Osteocyte (in vitro differentiated cells): ENCODE measurements at regions not wholly inside any gene's neighbourhood (a gene's known extent, or its start where the extent isn't known, plus 50 kb on each side); places are given as distances from the start of the nearest gene placed in this dataset.

Experiments
- DNase-seq: peaks from one replicate; pipeline ENCODE4 v3.0.0; 2021; ENCODE audit warnings: mixed read lengths; ENCODE audit not compliant: unreplicated experiment; ENCODE audit errors: extremely low spot score
- H3K27ac Mint-ChIP-seq: one replicate; pipeline ENCODE4 v1.8.0; 2021; ENCODE audit warnings: mild to moderate bottlenecking, mixed read lengths; ENCODE audit not compliant: unreplicated experiment
- H3K27me3 Mint-ChIP-seq: one replicate; pipeline ENCODE4 v1.8.0; 2021; ENCODE audit warnings: mixed read lengths; ENCODE audit not compliant: unreplicated experiment
- H3K36me3 Mint-ChIP-seq: one replicate; pipeline ENCODE4 v1.8.0; 2021; ENCODE audit warnings: mixed read lengths; ENCODE audit not compliant: unreplicated experiment
- H3K4me1 Mint-ChIP-seq: one replicate; pipeline ENCODE4 v1.8.0; 2021; ENCODE audit warnings: mixed read lengths; ENCODE audit not compliant: unreplicated experiment
- H3K4me3 Mint-ChIP-seq: one replicate; pipeline ENCODE4 v1.8.0; 2021; ENCODE audit warnings: mild to moderate bottlenecking, moderate library complexity, mixed read lengths; ENCODE audit not compliant: unreplicated experiment
- H3K9me3 Mint-ChIP-seq: one replicate; pipeline ENCODE4 v1.8.0; 2021; ENCODE audit warnings: mixed read lengths; ENCODE audit not compliant: unreplicated experiment
- TF ChIP-seq, protein P1 (sequence below): fragments of 200-600 bp; sonication (generic); IDR thresholded peaks from 2 replicates; pipeline ENCODE4 v1.5.0; 2021; ENCODE audit warnings: antibody characterized with exemption, mild to moderate bottlenecking, moderate library complexity

DNA sequence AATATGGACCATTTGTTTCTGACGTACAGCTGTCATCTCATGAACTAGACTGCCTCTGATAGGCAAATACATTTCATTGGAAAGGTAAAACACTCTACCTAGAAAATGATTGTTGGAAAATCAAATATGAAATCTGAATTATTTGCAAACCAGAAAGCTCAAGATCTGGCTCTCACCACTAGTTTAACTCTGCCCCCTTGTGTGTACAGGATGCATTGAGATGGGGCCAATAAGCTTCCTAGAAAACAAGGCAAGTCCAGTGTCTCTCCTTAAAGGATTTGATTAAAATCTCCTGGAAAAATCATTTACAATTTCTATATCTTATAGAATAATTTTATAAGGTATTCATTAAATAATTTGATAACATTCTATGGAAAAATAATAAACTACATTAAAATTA, 311.9 kb upstream of the ANKH start:
- Mint-ChIP-seq H3K9me3 (peaks cover 7% of the 10 kb centered on the region), H3K36me3 (no peaks in the 10 kb centered on the region), H3K27ac (no peak overlapping the region), H3K4me3 (no peak overlapping the region), H3K4me1 (no peaks in the 10 kb centered on the region), H3K27me3 (peaks cover 52% of the 10 kb centered on the region)
- TF ChIP-seq, protein P1, sequence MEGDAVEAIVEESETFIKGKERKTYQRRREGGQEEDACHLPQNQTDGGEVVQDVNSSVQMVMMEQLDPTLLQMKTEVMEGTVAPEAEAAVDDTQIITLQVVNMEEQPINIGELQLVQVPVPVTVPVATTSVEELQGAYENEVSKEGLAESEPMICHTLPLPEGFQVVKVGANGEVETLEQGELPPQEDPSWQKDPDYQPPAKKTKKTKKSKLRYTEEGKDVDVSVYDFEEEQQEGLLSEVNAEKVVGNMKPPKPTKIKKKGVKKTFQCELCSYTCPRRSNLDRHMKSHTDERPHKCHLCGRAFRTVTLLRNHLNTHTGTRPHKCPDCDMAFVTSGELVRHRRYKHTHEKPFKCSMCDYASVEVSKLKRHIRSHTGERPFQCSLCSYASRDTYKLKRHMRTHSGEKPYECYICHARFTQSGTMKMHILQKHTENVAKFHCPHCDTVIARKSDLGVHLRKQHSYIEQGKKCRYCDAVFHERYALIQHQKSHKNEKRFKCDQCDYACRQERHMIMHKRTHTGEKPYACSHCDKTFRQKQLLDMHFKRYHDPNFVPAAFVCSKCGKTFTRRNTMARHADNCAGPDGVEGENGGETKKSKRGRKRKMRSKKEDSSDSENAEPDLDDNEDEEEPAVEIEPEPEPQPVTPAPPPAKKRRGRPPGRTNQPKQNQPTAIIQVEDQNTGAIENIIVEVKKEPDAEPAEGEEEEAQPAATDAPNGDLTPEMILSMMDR: peak; percentile 25
- no peak for DNase-seq

DNA sequence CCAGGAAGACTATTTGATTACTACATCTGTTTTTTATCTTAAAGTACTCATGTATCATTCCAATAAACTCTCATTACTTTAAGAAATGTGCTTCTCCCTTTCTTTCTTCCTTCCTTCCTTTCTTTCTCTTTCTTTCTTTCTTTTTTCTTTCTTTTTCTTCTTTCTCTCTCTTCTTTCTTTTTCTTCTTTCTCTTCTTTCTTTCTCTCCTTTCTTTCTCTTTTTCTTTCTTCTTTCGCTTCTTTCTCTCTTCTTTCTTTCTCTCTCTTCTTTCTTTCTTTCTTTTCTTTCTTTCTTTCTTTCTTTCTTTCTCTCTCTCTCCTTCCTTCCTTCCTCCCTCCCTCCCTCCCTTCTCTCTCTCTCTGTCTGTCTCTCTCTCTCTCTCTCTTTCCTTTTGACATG, 298.6 kb upstream of the ANKH start:
- Mint-ChIP-seq H3K4me3 (no peak overlapping the region), H3K4me1 (no peaks in the 10 kb centered on the region), H3K36me3 (no peaks in the 10 kb centered on the region), H3K27ac (no peak overlapping the region), H3K9me3 (peaks cover 3% of the 10 kb centered on the region), H3K27me3 (peaks cover 26% of the 10 kb centered on the region)
- TF ChIP-seq, protein P1: no peak
- DNase-seq: no peak

DNA sequence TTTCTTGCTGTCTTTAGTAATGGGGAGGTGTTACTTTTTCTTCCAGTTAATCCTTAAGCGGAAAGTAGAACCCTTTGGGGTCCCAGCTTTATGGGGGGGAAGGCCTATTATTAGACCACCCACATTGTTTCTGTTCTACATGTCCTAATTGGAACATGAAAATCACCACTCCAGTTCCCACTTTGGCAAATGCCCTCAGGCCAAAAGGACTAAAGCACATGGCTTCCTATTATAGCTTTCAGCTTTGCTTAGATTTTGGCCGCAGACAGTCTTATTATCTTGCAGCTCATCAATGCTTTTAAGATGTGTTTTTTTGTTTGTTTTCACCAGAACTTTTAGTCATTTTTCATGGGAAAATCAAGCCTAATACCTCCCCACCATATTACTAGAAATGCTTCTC, 296.8 kb upstream of the ANKH start:
- TF ChIP-seq, protein P1: no peak

DNA sequence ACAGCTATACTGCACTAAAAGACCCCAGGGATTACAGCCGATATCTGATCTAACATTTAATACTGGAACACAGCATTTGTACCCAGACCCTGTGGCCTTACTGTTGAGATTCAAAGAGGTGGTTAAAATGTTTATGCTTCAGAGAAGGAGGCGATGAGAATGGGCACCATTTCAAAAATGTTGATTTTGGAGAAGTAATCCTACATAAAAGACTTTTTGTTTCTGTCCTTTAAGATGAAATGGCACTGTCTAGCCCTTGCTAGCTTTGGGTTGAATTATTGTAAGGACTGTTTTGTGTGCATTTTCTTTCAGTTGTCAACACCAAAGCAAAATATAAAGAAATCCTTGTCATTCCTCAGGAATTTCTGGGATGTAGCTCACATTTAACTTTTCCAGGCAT, 288.5 kb upstream of the ANKH start:
- Mint-ChIP-seq H3K9me3 (no peaks in the 10 kb centered on the region), H3K27me3 (peaks cover 29% of the 10 kb centered on the region), H3K27ac (no peak overlapping the region), H3K4me1 (peaks cover 4% of the 10 kb centered on the region), H3K36me3 (no peaks in the 10 kb centered on the region), H3K4me3 (no peak overlapping the region)
- TF ChIP-seq, protein P1: no peak
- DNase-seq: no peak

More for the DNA sequence above, 296.8 kb upstream of the ANKH start:
- no peak overlapping the region for H3K4me3 Mint-ChIP-seq
- no peaks in the 10 kb centered on the region for H3K9me3 Mint-ChIP-seq
- H3K27ac Mint-ChIP-seq: no peak overlapping the region
- H3K4me1 Mint-ChIP-seq: no peaks in the 10 kb centered on the region
- no peaks in the 10 kb centered on the region for H3K36me3 Mint-ChIP-seq
- peaks cover 34% of the 10 kb centered on the region for H3K27me3 Mint-ChIP-seq
- no peak for DNase-seq

DNA sequence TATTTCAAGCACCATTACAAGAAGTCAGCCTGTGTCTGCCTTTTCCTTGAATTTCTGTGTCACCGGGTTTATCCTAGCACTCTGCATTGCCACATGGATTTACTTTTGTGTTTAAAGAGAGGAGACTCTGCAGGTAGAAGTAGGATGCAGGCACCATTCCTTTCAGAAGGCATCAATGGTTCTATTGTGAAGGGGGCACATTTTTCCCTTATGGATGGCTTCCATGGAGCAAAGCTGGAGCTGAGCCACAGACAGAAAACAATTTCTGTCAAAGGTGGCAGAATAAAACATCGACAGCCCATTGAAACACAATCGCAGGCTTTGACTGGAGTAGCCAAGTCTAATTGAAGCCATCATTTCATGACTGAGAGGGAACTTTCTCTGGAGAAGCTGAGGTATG, 288.0 kb upstream of the ANKH start:
- H3K27ac Mint-ChIP-seq: no peak overlapping the region
- TF ChIP-seq, protein P1: no peak

More for the DNA sequence above, 288.0 kb upstream of the ANKH start:
- DNase-seq: no peak
- Mint-ChIP-seq H3K4me1 (peaks cover 4% of the 10 kb centered on the region), H3K27me3 (peaks cover 27% of the 10 kb centered on the region), H3K36me3 (no peaks in the 10 kb centered on the region), H3K4me3 (no peak overlapping the region), H3K9me3 (no peaks in the 10 kb centered on the region)
